Liver (tissue), 2 donors: ENCODE measurements at regions not wholly inside any gene's neighbourhood (a gene's known extent, or its start where the extent isn't known, plus 50 kb on each side); places are given as distances from the start of the nearest gene placed in this dataset.

Experiments used
- JUND ChIP-seq, 2 donors: IDR thresholded peaks; 2 replicates each; pipeline ENCODE4 v1.6.1; 2016; ENCODE audit warnings: antibody characterized with exemption in 2 of 2
- RAD21 ChIP-seq, 2 donors: IDR thresholded peaks; 2 replicates each; pipeline ENCODE4 v1.6.1; 2016; ENCODE audit warnings: antibody characterized with exemption in 2 of 2, mild to moderate bottlenecking in 2 of 2
- donor health status: healthy.

GRCh38 chr4:183765251-183765911 is 106.3 kb downstream of the TRAPPC11 start:
- no peak for TF ChIP-seq JUND (IDR thresholded peaks at IDR 0.05)
- TF ChIP-seq RAD21 (IDR thresholded peaks at IDR 0.05), result no peak
